H9 (cell line): ENCODE measurements at regions not wholly inside any gene's neighbourhood (a gene's known extent, or its start where the extent isn't known, plus 50 kb on each side); places are given as distances from the start of the nearest gene placed in this dataset.

ENCODE experiments used
- DNase-seq: peaks from one replicate; pipeline ENCODE4 v3.0.0-alpha.2; 2017
- H2AFZ ChIP-seq: one replicate; pipeline ENCODE4 v1.6.1; 2013; ENCODE audit warnings: mild to moderate bottlenecking, low read length, control low read depth, moderate library complexity
- H2AK5ac ChIP-seq: 2 replicates; pipeline ENCODE4 v1.6.1; 2013; ENCODE audit warnings: low read length, control low read depth, mixed read lengths; ENCODE audit not compliant: insufficient read length
- H2BK120ac ChIP-seq: one replicate; pipeline ENCODE4 v1.6.1; 2013; ENCODE audit warnings: low read depth, mild to moderate bottlenecking, low read length, control low read depth, inconsistent platforms; ENCODE audit not compliant: poor library complexity, severe bottlenecking
- H2BK12ac ChIP-seq: 2 replicates; pipeline ENCODE4 v1.6.1; 2013; ENCODE audit warnings: low read length, control low read depth, mixed read lengths, low read depth; ENCODE audit not compliant: insufficient read length
- H2BK15ac ChIP-seq: 2 replicates; pipeline ENCODE4 v1.6.1; 2013; ENCODE audit warnings: low read depth, low read length, control low read depth
- H2BK20ac ChIP-seq: one replicate; pipeline ENCODE4 v1.6.1; 2013; ENCODE audit warnings: low read depth, mild to moderate bottlenecking, low read length, control low read depth, inconsistent platforms; ENCODE audit not compliant: poor library complexity, severe bottlenecking
- H2BK5ac ChIP-seq: 2 replicates; pipeline ENCODE4 v1.6.1; 2013; ENCODE audit warnings: low read length, control low read depth, mixed read lengths; ENCODE audit not compliant: insufficient read length
- H3K14ac ChIP-seq: 2 replicates; pipeline ENCODE4 v1.6.1; 2013; ENCODE audit warnings: low read length, control low read depth; ENCODE audit not compliant: insufficient read depth
- H3K18ac ChIP-seq: 2 replicates; pipeline ENCODE4 v1.6.1; 2013; ENCODE audit warnings: low read depth, mild to moderate bottlenecking, mixed read lengths, low read length, control low read depth; ENCODE audit not compliant: insufficient read length
- H3K23ac ChIP-seq: 2 replicates; pipeline ENCODE4 v1.6.1; 2013; ENCODE audit warnings: low read length, control low read depth, mixed read lengths, low read depth; ENCODE audit not compliant: insufficient read length
- H3K23me2 ChIP-seq: 2 replicates; pipeline ENCODE4 v1.6.1; 2013; ENCODE audit warnings: low read depth, mild to moderate bottlenecking, mixed read lengths, low read length, control low read depth; ENCODE audit not compliant: insufficient read length, poor library complexity, severe bottlenecking
- H3K27ac ChIP-seq: 2 replicates; pipeline ENCODE4 v1.5.1; 2013; ENCODE audit warnings: low read length, control low read depth, mixed read lengths, low read depth; ENCODE audit not compliant: insufficient read length
- H3K27me3 ChIP-seq: 2 replicates; pipeline ENCODE4 v1.6.1; 2013; ENCODE audit warnings: low read length, control low read depth, inconsistent platforms; ENCODE audit not compliant: insufficient read depth
- H3K4ac ChIP-seq: 2 replicates; pipeline ENCODE4 v1.6.1; 2013; ENCODE audit warnings: low read depth, mild to moderate bottlenecking, control low read depth, inconsistent platforms, low read length, moderate library complexity
- H3K4me1 ChIP-seq: 2 replicates; pipeline ENCODE4 v1.6.1; 2013; ENCODE audit warnings: low read length, control low read depth, inconsistent platforms; ENCODE audit not compliant: insufficient read depth
- H3K4me2 ChIP-seq: 2 replicates; pipeline ENCODE4 v1.6.1; 2013; ENCODE audit warnings: low read length, control low read depth, mixed read lengths; ENCODE audit not compliant: insufficient read length, insufficient read depth
- H3K56ac ChIP-seq: 2 replicates; pipeline ENCODE4 v1.6.1; 2013; ENCODE audit warnings: low read depth, mild to moderate bottlenecking, mixed read lengths, low read length, control low read depth; ENCODE audit not compliant: insufficient read length
- H3K79me1 ChIP-seq: 2 replicates; pipeline ENCODE4 v1.6.1; 2013; ENCODE audit warnings: low read depth, mild to moderate bottlenecking, moderate library complexity, low read length, control low read depth, inconsistent platforms; ENCODE audit not compliant: insufficient read depth, poor library complexity, severe bottlenecking
- H3K79me2 ChIP-seq: 2 replicates; pipeline ENCODE4 v1.6.1; 2013; ENCODE audit warnings: low read length, control low read depth, inconsistent platforms; ENCODE audit not compliant: insufficient read depth
- H3K9ac ChIP-seq: 2 replicates; pipeline ENCODE4 v1.6.1; 2013; ENCODE audit warnings: low read length, control low read depth, mixed read lengths; ENCODE audit not compliant: insufficient read length; ENCODE audit errors: extremely low read depth
- H3K9me3 ChIP-seq: one replicate; pipeline ENCODE4 v1.6.1; 2013; ENCODE audit warnings: low read depth, low read length, inconsistent platforms; ENCODE audit not compliant: control insufficient read depth
- H3T11ph ChIP-seq: one replicate; pipeline ENCODE4 v1.6.1; 2013; ENCODE audit warnings: mild to moderate bottlenecking, low read length, control low read depth, inconsistent platforms
- H4K20me1 ChIP-seq: one replicate; pipeline ENCODE4 v1.6.1; 2013; ENCODE audit not compliant: control insufficient read depth, insufficient read length, insufficient read depth
- H4K5ac ChIP-seq: 2 replicates; pipeline ENCODE4 v1.6.1; 2013; ENCODE audit warnings: low read depth, mild to moderate bottlenecking, mixed read lengths, low read length, control low read depth; ENCODE audit not compliant: insufficient read length
- H4K8ac ChIP-seq: replicated peaks from 2 replicates; pipeline ENCODE4 v1.6.1; 2013; ENCODE audit warnings: low read length, control low read depth, mixed read lengths, low read depth; ENCODE audit not compliant: insufficient read length
- H4K91ac ChIP-seq: 2 replicates; pipeline ENCODE4 v1.6.1; 2013; ENCODE audit warnings: low read depth, mild to moderate bottlenecking, moderate library complexity, mixed read lengths, low read length, control low read depth; ENCODE audit not compliant: insufficient read length
- H3K27ac Mint-ChIP-seq, 3 experiments: 2 replicates in 2 of 3; 3 replicates in 1 of 3; pipeline ENCODE4 v1.8.0; 2020 to 2021; ENCODE audit warnings: mixed read lengths in 3 of 3, mild to moderate bottlenecking in 1 of 3, moderate library complexity in 1 of 3
- H3K27me3 Mint-ChIP-seq: 2 replicates; pipeline ENCODE4 v1.8.0; 2021; ENCODE audit warnings: low read depth, mild to moderate bottlenecking, moderate library complexity, mixed read lengths
- H3K36me3 Mint-ChIP-seq, 3 experiments: 2 replicates in 2 of 3; 3 replicates in 1 of 3; pipeline ENCODE4 v1.8.0; 2020 to 2021; ENCODE audit warnings: low read depth in 3 of 3, mixed read lengths in 3 of 3; ENCODE audit not compliant: insufficient read depth in 1 of 3
- H3K4me1 Mint-ChIP-seq, 2 experiments: 2 replicates each; pipeline ENCODE4 v1.8.0; 2020; ENCODE audit warnings: mixed read lengths in 2 of 2
- H3K4me3 Mint-ChIP-seq, 2 experiments: 2 replicates in 1 of 2; 3 replicates in 1 of 2; pipeline ENCODE4 v1.8.0; 2020 to 2021; ENCODE audit warnings: mild to moderate bottlenecking in 2 of 2, mixed read lengths in 2 of 2, moderate library complexity in 1 of 2
- H3K9me3 Mint-ChIP-seq, 2 experiments: 2 replicates in 1 of 2; 3 replicates in 1 of 2; pipeline ENCODE4 v1.8.0; 2020; ENCODE audit warnings: mild to moderate bottlenecking in 2 of 2, mixed read lengths in 2 of 2, moderate library complexity in 1 of 2
- CTCF ChIP-seq: fragments of 200-600 bp; sonication (generic); conservative IDR thresholded peaks from 3 replicates; pipeline ENCODE4 v1.8.0; 2021; ENCODE audit warnings: antibody characterized with exemption, mild to moderate bottlenecking
- WGBS: extraction: QIAGEN DNeasy Blood & Tissue Kit; methylation state at CpG from one replicate; pipeline ENCODE4 v1.1.7; 2013; ENCODE audit warnings: missing lambda C conversion rate, low lambda C conversion rate, mixed read lengths; ENCODE audit not compliant: insufficient read length; ENCODE audit errors: extremely low coverage; 5-methylcytosine and 5-hydroxymethylcytosine counted together

- Histone ChIP-seq H3K14ac (no peak overlapping the region), H3K56ac (no peak overlapping the region), H2BK120ac (no peak overlapping the region), H2AK5ac (no peak overlapping the region), H3K9me3 (peaks cover 5% of the 10 kb centered on the region), H3K9ac (no peak overlapping the region), H2AFZ (no peak overlapping the region), H3K4me1 (no peaks in the 10 kb centered on the region), H2BK15ac (no peak overlapping the region), H3K4me2 (no peak overlapping the region), H3K18ac (no peak overlapping the region), H3K27me3 (no peaks in the 10 kb centered on the region), H2BK20ac (no peak overlapping the region), H3T11ph (no peak overlapping the region), H3K27ac (no peak overlapping the region), H2BK5ac (no peak overlapping the region), H4K20me1 (no peaks in the 10 kb centered on the region), H3K79me1 (no peaks in the 10 kb centered on the region), H4K5ac (no peak overlapping the region), H3K23me2 (no peaks in the 10 kb centered on the region), H2BK12ac (no peak overlapping the region), H4K8ac (no peak overlapping the region), H3K79me2 (no peaks in the 10 kb centered on the region), H4K91ac (no peak overlapping the region), H3K23ac (no peak overlapping the region), H3K4ac (no peak overlapping the region)
- Mint-ChIP-seq H3K36me3 (peaks cover 13 to 19% (median 15%) of the 10 kb centered on the region in 3 experiments; a peak in 6 of 7 replicates), H3K4me3 (no peak overlapping the region), H3K9me3 (peaks cover 9 to 23% of the 10 kb centered on the region in 2 experiments; a peak in 4 of 5 replicates), H3K27me3 (no peaks in the 10 kb centered on the region), H3K4me1 (no peaks in the 10 kb centered on the region), H3K27ac (no peak overlapping the region)
- no CpG with 5 or more reads among the region's 2 CpGs for WGBS
- no peak for DNase-seq
- TF ChIP-seq CTCF, result no peak
Measured at GRCh38 chr10:60560451-60560850, 170.8 kb upstream of the ANK3 start.
